Activated naive CD8-positive, alpha-beta T cell treated with anti-CD3 and anti-CD28 coated beads for 36 hours (primary cell): ENCODE measurements at regions not wholly inside any gene's neighbourhood (a gene's known extent, or its start where the extent isn't known, plus 50 kb on each side); places are given as distances from the start of the nearest gene placed in this dataset.

Experiments
- DNase-seq: peaks from one replicate; pipeline ENCODE4 v3.0.0; 2021
- H3K27ac Mint-ChIP-seq: one replicate; pipeline ENCODE4 v1.8.0; 2022; ENCODE audit warnings: mild to moderate bottlenecking, moderate library complexity, mixed read lengths
- H3K27me3 Mint-ChIP-seq: one replicate; pipeline ENCODE4 v1.8.0; 2022; ENCODE audit warnings: mild to moderate bottlenecking, mixed read lengths
- H3K36me3 Mint-ChIP-seq: one replicate; pipeline ENCODE4 v1.8.0; 2021; ENCODE audit warnings: mild to moderate bottlenecking, mixed read lengths
- H3K4me1 Mint-ChIP-seq: one replicate; pipeline ENCODE4 v1.8.0; 2021; ENCODE audit warnings: mixed read lengths
- H3K4me3 Mint-ChIP-seq: one replicate; pipeline ENCODE4 v1.8.0; 2022; ENCODE audit warnings: mild to moderate bottlenecking, moderate library complexity, mixed read lengths
- H3K9me3 Mint-ChIP-seq: one replicate; pipeline ENCODE4 v1.8.0; 2022; ENCODE audit warnings: mixed read lengths

GRCh38 chr18:30328839-30329238 is 713.7 kb downstream of the DSC3 start:
- Mint-ChIP-seq H3K27ac (no peak overlapping the region), H3K4me3 (no peak overlapping the region), H3K9me3 (no peaks in the 10 kb centered on the region), H3K4me1 (no peaks in the 10 kb centered on the region), H3K36me3 (no peaks in the 10 kb centered on the region), H3K27me3 (no peaks in the 10 kb centered on the region)
- no peak for DNase-seq

GRCh38 chr18:30302181-30302580 is 740.4 kb downstream of the DSC3 start:
- no peak for DNase-seq
- H3K36me3 Mint-ChIP-seq = no peaks in the 10 kb centered on the region

GRCh38 chr18:30298769-30299168 is 743.8 kb downstream of the DSC3 start:
- H3K36me3 Mint-ChIP-seq = no peaks in the 10 kb centered on the region
- H3K9me3 Mint-ChIP-seq = peaks cover 16% of the 10 kb centered on the region
- no peak for DNase-seq
- H3K4me1 Mint-ChIP-seq = no peaks in the 10 kb centered on the region
- H3K27me3 Mint-ChIP-seq = no peaks in the 10 kb centered on the region
- no peak overlapping the region for H3K27ac Mint-ChIP-seq
- H3K4me3 Mint-ChIP-seq = no peak overlapping the region

More at GRCh38 chr18:30302181-30302580, 740.4 kb downstream of the DSC3 start:
- Mint-ChIP-seq H3K27ac (no peak overlapping the region), H3K27me3 (no peaks in the 10 kb centered on the region), H3K9me3 (peaks cover 8% of the 10 kb centered on the region), H3K4me1 (no peaks in the 10 kb centered on the region), H3K4me3 (no peak overlapping the region)

GRCh38 chr18:30288662-30289414 is 753.7 kb downstream of the DSC3 start:
- Mint-ChIP-seq H3K4me3 (no peak overlapping the region), H3K4me1 (no peaks in the 10 kb centered on the region), H3K27me3 (no peaks in the 10 kb centered on the region), H3K9me3 (peaks cover 8% of the 10 kb centered on the region), H3K36me3 (no peaks in the 10 kb centered on the region), H3K27ac (no peak overlapping the region)
- DNase-seq = no peak

- H3K9me3 Mint-ChIP-seq = peaks cover 3% of the 10 kb centered on the region
These were observed 761.6 kb downstream of the DSC3 start for GRCh38 chr18:30280861-30281470.

GRCh38 chr18:30280186-30280585 is 762.4 kb downstream of the DSC3 start:
- no peak for DNase-seq
- Mint-ChIP-seq H3K36me3 (no peaks in the 10 kb centered on the region), H3K27me3 (no peaks in the 10 kb centered on the region), H3K9me3 (peaks cover 3% of the 10 kb centered on the region), H3K27ac (no peak overlapping the region), H3K4me1 (no peaks in the 10 kb centered on the region), H3K4me3 (no peak overlapping the region)

More at GRCh38 chr18:30280861-30281470, 761.6 kb downstream of the DSC3 start:
- Mint-ChIP-seq H3K27me3 (no peaks in the 10 kb centered on the region), H3K4me1 (no peaks in the 10 kb centered on the region), H3K4me3 (no peak overlapping the region), H3K36me3 (no peaks in the 10 kb centered on the region), H3K27ac (no peak overlapping the region)
- DNase-seq = no peak

GRCh38 chr18:30277676-30278075 is 764.9 kb downstream of the DSC3 start:
- Mint-ChIP-seq H3K27ac (no peak overlapping the region), H3K27me3 (no peaks in the 10 kb centered on the region), H3K4me3 (no peak overlapping the region), H3K4me1 (no peaks in the 10 kb centered on the region), H3K36me3 (no peaks in the 10 kb centered on the region), H3K9me3 (peaks cover 7% of the 10 kb centered on the region)
- DNase-seq = no peak

- Mint-ChIP-seq H3K9me3 (peaks cover 7% of the 10 kb centered on the region), H3K27me3 (no peaks in the 10 kb centered on the region), H3K27ac (no peak overlapping the region), H3K36me3 (no peaks in the 10 kb centered on the region), H3K4me3 (no peak overlapping the region), H3K4me1 (no peaks in the 10 kb centered on the region)
- no peak for DNase-seq
These were observed 770.8 kb downstream of the DSC3 start for GRCh38 chr18:30271716-30272115.

- DNase-seq = no peak
- H3K9me3 Mint-ChIP-seq = peaks cover 2% of the 10 kb centered on the region
- no peaks in the 10 kb centered on the region for H3K4me1 Mint-ChIP-seq
- H3K36me3 Mint-ChIP-seq = no peaks in the 10 kb centered on the region
- H3K27me3 Mint-ChIP-seq = no peaks in the 10 kb centered on the region
- H3K4me3 Mint-ChIP-seq = no peak overlapping the region
- no peak overlapping the region for H3K27ac Mint-ChIP-seq
These were observed 777.4 kb downstream of the DSC3 start for GRCh38 chr18:30265190-30265589.

GRCh38 chr18:30254331-30254730 is 788.2 kb downstream of the DSC3 start:
- no peaks in the 10 kb centered on the region for H3K27me3 Mint-ChIP-seq
- peaks cover 2% of the 10 kb centered on the region for H3K9me3 Mint-ChIP-seq
- H3K4me3 Mint-ChIP-seq = no peak overlapping the region
- H3K4me1 Mint-ChIP-seq = no peaks in the 10 kb centered on the region
- DNase-seq = no peak
- H3K36me3 Mint-ChIP-seq = no peaks in the 10 kb centered on the region
- no peak overlapping the region for H3K27ac Mint-ChIP-seq

- no peak overlapping the region for H3K4me3 Mint-ChIP-seq
- H3K4me1 Mint-ChIP-seq = no peaks in the 10 kb centered on the region
- no peaks in the 10 kb centered on the region for H3K27me3 Mint-ChIP-seq
- H3K27ac Mint-ChIP-seq = no peak overlapping the region
- DNase-seq = no peak
- peaks cover 2% of the 10 kb centered on the region for H3K9me3 Mint-ChIP-seq
- H3K36me3 Mint-ChIP-seq = no peaks in the 10 kb centered on the region
These were observed 794.5 kb downstream of the DSC3 start for GRCh38 chr18:30248056-30248455.

- Mint-ChIP-seq H3K9me3 (peaks cover 4% of the 10 kb centered on the region), H3K4me3 (no peak overlapping the region), H3K36me3 (no peaks in the 10 kb centered on the region), H3K4me1 (no peaks in the 10 kb centered on the region), H3K27me3 (no peaks in the 10 kb centered on the region), H3K27ac (no peak overlapping the region)
- no peak for DNase-seq
These were observed 796.6 kb downstream of the DSC3 start for GRCh38 chr18:30245766-30246455.

- no peak for DNase-seq
- H3K4me1 Mint-ChIP-seq = no peaks in the 10 kb centered on the region
- H3K9me3 Mint-ChIP-seq = peaks cover 7% of the 10 kb centered on the region
- no peaks in the 10 kb centered on the region for H3K27me3 Mint-ChIP-seq
- H3K27ac Mint-ChIP-seq = no peak overlapping the region
- no peaks in the 10 kb centered on the region for H3K36me3 Mint-ChIP-seq
- no peak overlapping the region for H3K4me3 Mint-ChIP-seq
These were observed 807.8 kb downstream of the DSC3 start for GRCh38 chr18:30234755-30235154.

- Mint-ChIP-seq H3K4me3 (no peak overlapping the region), H3K27ac (no peak overlapping the region), H3K36me3 (no peaks in the 10 kb centered on the region), H3K27me3 (no peaks in the 10 kb centered on the region), H3K4me1 (no peaks in the 10 kb centered on the region), H3K9me3 (peaks cover 6% of the 10 kb centered on the region)
- no peak for DNase-seq
These were observed 831.4 kb downstream of the DSC3 start for GRCh38 chr18:30211112-30211511.

- Mint-ChIP-seq H3K27ac (no peak overlapping the region), H3K27me3 (no peaks in the 10 kb centered on the region), H3K4me1 (no peaks in the 10 kb centered on the region), H3K9me3 (peaks cover 6% of the 10 kb centered on the region), H3K36me3 (no peaks in the 10 kb centered on the region), H3K4me3 (no peak overlapping the region)
- no peak for DNase-seq
These were observed 834.0 kb downstream of the DSC3 start for GRCh38 chr18:30208546-30208945.
